GM23338 (cell line): ENCODE measurements at regions not wholly inside any gene's neighbourhood (a gene's known extent, or its start where the extent isn't known, plus 50 kb on each side); places are given as distances from the start of the nearest gene placed in this dataset.

Experiments
- ATAC-seq: fragments of 200-7000 bp; cut with Tn5 transposase; 3 replicates; pipeline ENCODE4 v1.9.1; 2020
- DNase-seq: peaks from one replicate; pipeline ENCODE4 v3.0.0-alpha.2; 2015; ENCODE audit warnings: low spot score
- H2AFZ ChIP-seq: fragments of 200-600 bp; sonication (generic); 2 replicates; pipeline ENCODE4 v1.8.0; 2016; ENCODE audit warnings: antibody characterized with exemption, mild to moderate bottlenecking, moderate library complexity
- H3F3A ChIP-seq: fragments of 200-600 bp; sonication (generic); replicated peaks from 2 replicates; pipeline ENCODE4 v1.8.0; 2017; ENCODE audit warnings: antibody characterized with exemption, mixed run types, low read depth
- H3K27ac ChIP-seq: fragments of 200-600 bp; sonication (generic); 2 replicates; pipeline ENCODE4 v1.6.1; 2016; ENCODE audit warnings: low read depth
- H3K27me3 ChIP-seq: fragments of 200-600 bp; sonication (generic); 2 replicates; pipeline ENCODE4 v1.8.0; 2016; ENCODE audit warnings: mild to moderate bottlenecking, mixed run types, moderate library complexity; ENCODE audit not compliant: insufficient read depth
- H3K36me3 ChIP-seq: fragments of 200-600 bp; sonication (generic); 2 replicates; pipeline ENCODE4 v1.8.0; 2016; ENCODE audit warnings: mild to moderate bottlenecking; ENCODE audit not compliant: insufficient read depth
- H3K4me1 ChIP-seq: fragments of 200-600 bp; sonication (generic); 2 replicates; pipeline ENCODE4 v1.8.0; 2016; ENCODE audit warnings: mild to moderate bottlenecking, moderate library complexity; ENCODE audit not compliant: insufficient read depth
- H3K4me2 ChIP-seq: fragments of 200-600 bp; sonication (generic); 2 replicates; pipeline ENCODE4 v1.7.1; 2017; ENCODE audit warnings: mixed run types
- H3K4me3 ChIP-seq: fragments of 200-600 bp; sonication (generic); 2 replicates; pipeline ENCODE4 v1.6.1; 2016; ENCODE audit warnings: mixed run types
- H3K79me2 ChIP-seq: fragments of 200-600 bp; sonication (generic); replicated peaks from 2 replicates; pipeline ENCODE4 v1.8.0; 2017; ENCODE audit warnings: mild to moderate bottlenecking; ENCODE audit not compliant: insufficient read depth
- H3K9me2 ChIP-seq: fragments of 200-600 bp; sonication (generic); 2 replicates; pipeline ENCODE4 v1.8.0; 2017; ENCODE audit not compliant: insufficient read depth
- H4K20me1 ChIP-seq: fragments of 200-600 bp; sonication (generic); replicated peaks from 2 replicates; pipeline ENCODE4 v1.8.0; 2017; ENCODE audit warnings: mild to moderate bottlenecking; ENCODE audit not compliant: insufficient read depth
- H3K27ac Mint-ChIP-seq: 2 replicates; pipeline ENCODE4 v1.8.0; 2020; ENCODE audit warnings: inconsistent platforms, mild to moderate bottlenecking, moderate library complexity, mixed read lengths
- H3K27me3 Mint-ChIP-seq: 3 replicates; pipeline ENCODE4 v1.8.0; 2022; ENCODE audit warnings: low read depth, mild to moderate bottlenecking, moderate library complexity, mixed read lengths, inconsistent platforms; ENCODE audit not compliant: insufficient read depth, poor library complexity
- H3K36me3 Mint-ChIP-seq: 3 replicates; pipeline ENCODE4 v1.8.0; 2021; ENCODE audit warnings: low read depth, mild to moderate bottlenecking, inconsistent platforms, moderate library complexity, mixed read lengths
- H3K4me1 Mint-ChIP-seq: 3 replicates; pipeline ENCODE4 v1.8.0; 2020; ENCODE audit warnings: mild to moderate bottlenecking, inconsistent platforms, mixed read lengths
- H3K4me3 Mint-ChIP-seq: 3 replicates; pipeline ENCODE4 v1.8.0; 2021; ENCODE audit warnings: moderate library complexity, mild to moderate bottlenecking, inconsistent platforms, mixed read lengths
- H3K9me3 Mint-ChIP-seq: 3 replicates; pipeline ENCODE4 v1.8.0; 2020; ENCODE audit warnings: moderate library complexity, mild to moderate bottlenecking, inconsistent platforms, mixed read lengths
- CREB1 ChIP-seq: fragments of 250-450 bp; sonication (Bioruptor Pico); IDR thresholded peaks from 2 replicates; pipeline ENCODE4 v1.5.0; 2020; ENCODE audit warnings: low read depth, mild to moderate bottlenecking, moderate library complexity
- CTCF ChIP-seq, 2 experiments: fragments of 200-600 bp in 1 of 2; sonication (generic) in 1 of 2; conservative IDR thresholded peaks; 2 replicates each; pipeline versions ENCODE4 v1.5.1 to v1.6.1; 2016 to 2017; ENCODE audit warnings: antibody characterized with exemption in 2 of 2, low read depth in 2 of 2, mild to moderate bottlenecking in 2 of 2, moderate library complexity in 1 of 2
- ETS1 ChIP-seq: IDR thresholded peaks from 2 replicates; pipeline ENCODE4 v1.6.1; 2016; ENCODE audit warnings: antibody characterized with exemption
- EZH2 ChIP-seq: fragments of 200-600 bp; sonication (generic); IDR thresholded peaks from one replicate; pipeline ENCODE4 v1.8.0; 2017; ENCODE audit warnings: antibody characterized with exemption, mild to moderate bottlenecking, low read depth; ENCODE audit not compliant: unreplicated experiment
- EZH2phosphoT487 ChIP-seq: fragments of 200-600 bp; sonication (generic); IDR thresholded peaks from one replicate; pipeline ENCODE4 v1.8.1; 2018; ENCODE audit warnings: antibody characterized with exemption; ENCODE audit not compliant: unreplicated experiment
- NANOG ChIP-seq: IDR thresholded peaks from 2 replicates; pipeline ENCODE4 v1.6.1; 2016; ENCODE audit warnings: antibody characterized with exemption, borderline replicate concordance
- REST ChIP-seq: IDR thresholded peaks from one replicate; pipeline ENCODE4 v1.6.1; 2018; ENCODE audit warnings: antibody characterized with exemption; ENCODE audit not compliant: unreplicated experiment
- STAT1 ChIP-seq: IDR thresholded peaks from one replicate; pipeline ENCODE4 v1.6.1; 2016; ENCODE audit warnings: antibody characterized with exemption; ENCODE audit not compliant: unreplicated experiment
- ZNF114 ChIP-seq: fragments of 250-450 bp; sonication (Bioruptor Pico); IDR thresholded peaks from 2 replicates; pipeline ENCODE4 v1.5.0; 2020; ENCODE audit warnings: mild to moderate bottlenecking, moderate library complexity
- ZNF331 ChIP-seq: fragments of 250-450 bp; sonication (Bioruptor Pico); IDR thresholded peaks from 2 replicates; pipeline ENCODE4 v1.5.0; 2020; ENCODE audit warnings: low read depth, mild to moderate bottlenecking, moderate library complexity
- ZNF462 ChIP-seq: fragments of 250-450 bp; sonication (Bioruptor Pico); IDR thresholded peaks from 2 replicates; pipeline ENCODE4 v1.5.0; 2020; ENCODE audit warnings: mild to moderate bottlenecking, moderate library complexity

GRCh38 chr11:8811571-8811970, 99.4 kb upstream of the AKIP1 start (continued):
- TF ChIP-seq ETS1 (no peak), CREB1 (CRISPR knock-in tag) (no peak), CTCF (conservative IDR thresholded peaks at IDR 0.05; ENCODE audit: low read depth in 2 of 2) (no peak)

GRCh38 chr11:8812438-8812837, 98.6 kb upstream of the AKIP1 start:
- ATAC-seq = no peak
- H3F3A ChIP-seq = no peaks in the 10 kb centered on the region
- no peak for DNase-seq
- Mint-ChIP-seq H3K36me3 (peaks cover 2% of the 10 kb centered on the region; the same call in 2 of the 3 replicates), H3K27ac (no peak overlapping the region), H3K4me1 (peaks cover 28% of the 10 kb centered on the region), H3K9me3 (peaks cover 5% of the 10 kb centered on the region), H3K4me3 (no peak overlapping the region), H3K27me3 (no peaks in the 10 kb centered on the region)
- H3K79me2 ChIP-seq = no peaks in the 10 kb centered on the region
- H3K9me2 ChIP-seq = no peaks in the 10 kb centered on the region
- no peak overlapping the region for H3K27ac ChIP-seq
- no peak overlapping the region for H3K4me3 ChIP-seq
- no peak overlapping the region for H2AFZ ChIP-seq
- no peaks in the 10 kb centered on the region for H3K36me3 ChIP-seq
- H3K4me2 ChIP-seq = no peak overlapping the region
- H4K20me1 ChIP-seq = no peaks in the 10 kb centered on the region
- H3K27me3 ChIP-seq = no peaks in the 10 kb centered on the region
- H3K4me1 ChIP-seq = peaks cover 42% of the 10 kb centered on the region
- TF ChIP-seq ZNF331 (CRISPR knock-in tag) (no peak), CTCF (conservative IDR thresholded peaks at IDR 0.05; ENCODE audit: low read depth in 2 of 2) (no peak), REST (no peak), EZH2phosphoT487 (no peak), ZNF462 (CRISPR knock-in tag) (no peak), NANOG (no peak), ZNF114 (CRISPR knock-in tag) (no peak), EZH2 (no peak), STAT1 (no peak)
